H1 (cell line): ENCODE measurements at regions not wholly inside any gene's neighbourhood (a gene's known extent, or its start where the extent isn't known, plus 50 kb on each side); places are given as distances from the start of the nearest gene placed in this dataset.

Experiments used
- CTCF ChIA-PET: fragments of 300-600 bp; sonication (Branson Sonifier 250); formaldehyde crosslinking; loops from one replicate; lab custom pipeline; 2021; ENCODE audit not compliant: partially characterized antibody; lab: Charles Lee
- POLR2A ChIA-PET: fragments of 300-600 bp; sonication (Branson Sonifier 250); formaldehyde crosslinking; loops from one replicate; lab custom pipeline; 2021; ENCODE audit warnings: inconsistent platforms; ENCODE audit not compliant: partially characterized antibody; lab: Charles Lee
- DNase-seq, 2 experiments: peaks; one replicate each; pipeline versions ENCODE4 v3.0.0 to v3.0.0-alpha.2; 2010 to 2022; ENCODE audit warnings: low spot score in 2 of 2, low read depth in 1 of 2, mixed read lengths in 1 of 2
- FAIRE-seq: peaks from 2 replicates; lab custom pipeline; 2011; peaks lifted over from hg19 to GRCh38; lab: Jason Lieb, UNC
- H2AFZ ChIP-seq: 2 replicates; pipeline ENCODE4 v1.8.1; 2012; ENCODE audit warnings: low read length, inconsistent platforms
- H2AK5ac ChIP-seq: 2 replicates; pipeline ENCODE4 v1.6.1; 2013; ENCODE audit warnings: low read depth, low read length
- H2BK120ac ChIP-seq: replicated peaks from 2 replicates; pipeline ENCODE3; 2013; ENCODE audit warnings: low read depth, low read length, inconsistent platforms
- H2BK12ac ChIP-seq: 2 replicates; pipeline ENCODE4 v1.6.1; 2013; ENCODE audit warnings: low read depth, low read length
- H2BK15ac ChIP-seq: 2 replicates; pipeline ENCODE4 v1.6.1; 2013; ENCODE audit warnings: low read length
- H2BK20ac ChIP-seq: 2 replicates; pipeline ENCODE4 v1.6.1; 2013; ENCODE audit warnings: low read length
- H2BK5ac ChIP-seq: 2 replicates; pipeline ENCODE4 v1.6.1; 2013; ENCODE audit warnings: low read depth, low read length
- H3K14ac ChIP-seq: 2 replicates; pipeline ENCODE4 v1.6.1; 2013; ENCODE audit warnings: inconsistent platforms; ENCODE audit not compliant: insufficient read length
- H3K18ac ChIP-seq: 2 replicates; pipeline ENCODE4 v1.6.1; 2013; ENCODE audit warnings: low read length; ENCODE audit errors: extremely low read depth
- H3K23ac ChIP-seq: 2 replicates; pipeline ENCODE4 v1.6.1; 2013; ENCODE audit warnings: inconsistent platforms; ENCODE audit not compliant: insufficient read length
- H3K23me2 ChIP-seq: 2 replicates; pipeline ENCODE4 v1.6.1; 2013; ENCODE audit warnings: low read depth, low read length
- H3K27ac ChIP-seq: 2 replicates; pipeline ENCODE4 v1.6.1; 2011; ENCODE audit warnings: low read depth, low read length, inconsistent platforms
- H3K27me3 ChIP-seq, 4 experiments: replicated peaks in 1 of 4; 1 replicate in 1 of 4; 2 replicates in 3 of 4; pipeline versions ENCODE4 v1.6.1 to v1.8.1; 2011 to 2013; ENCODE audit warnings: low read length in 3 of 4, mild to moderate bottlenecking in 3 of 4, inconsistent platforms in 2 of 4, mixed read lengths in 2 of 4, moderate library complexity in 1 of 4; ENCODE audit not compliant: control insufficient read depth in 3 of 4, insufficient read depth in 3 of 4; ENCODE audit errors: extremely low read depth in 1 of 4
- H3K36me3 ChIP-seq, 4 experiments: 2 replicates each; pipeline versions ENCODE4 v1.6.1 to v1.8.1; 2011 to 2013; ENCODE audit warnings: mild to moderate bottlenecking in 4 of 4, low read length in 3 of 4, moderate library complexity in 2 of 4, control low read depth in 1 of 4, inconsistent platforms in 1 of 4; ENCODE audit not compliant: insufficient read depth in 4 of 4, control insufficient read depth in 2 of 4
- H3K4ac ChIP-seq: replicated peaks from 2 replicates; pipeline ENCODE3; 2013; ENCODE audit warnings: low read length, low read depth, mixed read lengths, inconsistent platforms; ENCODE audit not compliant: insufficient read length
- H3K4me1 ChIP-seq, 4 experiments: replicated peaks in 1 of 4; 1 replicate in 1 of 4; 2 replicates in 3 of 4; pipeline versions ENCODE4 v1.6.1 to v1.8.1; 2011 to 2013; ENCODE audit warnings: low read length in 3 of 4, inconsistent platforms in 2 of 4, mixed read lengths in 1 of 4; ENCODE audit not compliant: insufficient read depth in 4 of 4, control insufficient read depth in 3 of 4
- H3K4me2 ChIP-seq, 2 experiments: 2 replicates each; pipeline versions ENCODE4 v1.6.1 to v1.8.1; 2011 to 2013; ENCODE audit warnings: low read depth in 2 of 2, low read length in 2 of 2, control low read depth in 1 of 2, inconsistent platforms in 1 of 2, mild to moderate bottlenecking in 1 of 2; ENCODE audit not compliant: insufficient read depth in 1 of 2
- H3K4me3 ChIP-seq, 4 experiments: fragments of 200-600, 300-600 bp in 1 of 4; sonication (generic), shearing (Covaris generic), sonication (Bioruptor Twin) in 1 of 4; 2 replicates each; pipeline versions ENCODE4 v1.5.1 to v1.8.1; 2011 to 2016; ENCODE audit warnings: low read length in 4 of 4, low read depth in 3 of 4, control low read depth in 2 of 4, inconsistent platforms in 2 of 4, mild to moderate bottlenecking in 2 of 4, mixed read lengths in 1 of 4, moderate library complexity in 1 of 4; ENCODE audit not compliant: insufficient read depth in 2 of 4; ENCODE audit errors: extremely low read depth in 1 of 4
- H3K56ac ChIP-seq: replicated peaks from 2 replicates; pipeline ENCODE3; 2013; ENCODE audit warnings: low read depth, mild to moderate bottlenecking, mixed read lengths, low read length, inconsistent platforms; ENCODE audit not compliant: insufficient read length
- H3K79me1 ChIP-seq: 2 replicates; pipeline ENCODE4 v1.6.1; 2013; ENCODE audit warnings: low read depth, low read length, control low read depth
- H3K79me2 ChIP-seq, 2 experiments: 2 replicates each; pipeline versions ENCODE4 v1.6.1 to v1.8.1; 2012 to 2013; ENCODE audit warnings: low read length in 2 of 2, mild to moderate bottlenecking in 2 of 2, inconsistent platforms in 1 of 2; ENCODE audit not compliant: insufficient read depth in 2 of 2, control insufficient read depth in 1 of 2
- H3K9ac ChIP-seq, 4 experiments: replicated peaks in 1 of 4; 1 replicate in 1 of 4; 2 replicates in 3 of 4; pipeline versions ENCODE4 v1.6.1 to v1.8.1; 2011 to 2013; ENCODE audit warnings: low read depth in 3 of 4, low read length in 3 of 4, control low read depth in 2 of 4, mild to moderate bottlenecking in 2 of 4, moderate library complexity in 2 of 4, inconsistent platforms in 1 of 4; ENCODE audit errors: extremely low read depth in 1 of 4
- H3K9me3 ChIP-seq, 2 experiments: 2 replicates each; pipeline versions ENCODE4 v1.6.1 to v1.8.1; 2012 to 2013; ENCODE audit warnings: mild to moderate bottlenecking in 2 of 2, moderate library complexity in 2 of 2, control low read depth in 1 of 2, inconsistent platforms in 1 of 2, low read depth in 1 of 2, low read length in 1 of 2, mixed read lengths in 1 of 2; ENCODE audit not compliant: insufficient read depth in 2 of 2
- H4K20me1 ChIP-seq, 2 experiments: replicated peaks in 1 of 2; 2 replicates each; pipeline versions ENCODE3 to v1.8.1; 2011 to 2013; ENCODE audit warnings: inconsistent platforms in 2 of 2, low read length in 2 of 2, mild to moderate bottlenecking in 1 of 2; ENCODE audit not compliant: insufficient read depth in 2 of 2, control insufficient read depth in 1 of 2
- H4K5ac ChIP-seq: 2 replicates; pipeline ENCODE4 v1.6.1; 2013; ENCODE audit warnings: low read length, low read depth, mixed read lengths, inconsistent platforms; ENCODE audit not compliant: insufficient read length
- H4K8ac ChIP-seq: 2 replicates; pipeline ENCODE4 v1.8.0; 2013; ENCODE audit warnings: mild to moderate bottlenecking, moderate library complexity, low read length, inconsistent platforms; ENCODE audit not compliant: insufficient read depth; ENCODE audit errors: extremely low read depth
- H4K91ac ChIP-seq: replicated peaks from 2 replicates; pipeline ENCODE3; 2013; ENCODE audit warnings: low read length, mixed read lengths, inconsistent platforms; ENCODE audit not compliant: insufficient read length
- CHD2 ChIP-seq: IDR thresholded peaks from 2 replicates; pipeline ENCODE4 v1.6.1; 2012; ENCODE audit warnings: low read length, improper control_type of control experiment
- EP300 ChIP-seq, 2 experiments: IDR thresholded peaks; 1 replicate in 1 of 2; 2 replicates in 1 of 2; pipeline ENCODE4 v1.6.1; 2011 to 2012; ENCODE audit warnings: low read depth in 2 of 2, low read length in 2 of 2, mild to moderate bottlenecking in 2 of 2, borderline replicate concordance in 1 of 2, inconsistent platforms in 1 of 2, moderate library complexity in 1 of 2
- RNF2 ChIP-seq: fragments of 200-900, 300-1000 bp; sonication (generic); IDR thresholded peaks from 2 replicates; pipeline ENCODE4 v1.7.1; 2016; ENCODE audit warnings: borderline replicate concordance, low read depth, mild to moderate bottlenecking, antibody characterized with exemption, low read length; ENCODE audit not compliant: poor library complexity, severe bottlenecking; ENCODE audit errors: missing control alignments
- SP2 ChIP-seq: IDR thresholded peaks from 2 replicates; pipeline ENCODE4 v1.6.1; 2012; ENCODE audit warnings: mild to moderate bottlenecking, low read length, inconsistent platforms
- SP4 ChIP-seq: IDR thresholded peaks from 2 replicates; pipeline ENCODE4 v1.6.1; 2012; ENCODE audit warnings: low read length, inconsistent platforms
- TF ChIP-seq, protein P1 (sequence below): IDR thresholded peaks from 2 replicates; pipeline ENCODE4 v1.6.1; 2011; ENCODE audit warnings: low read length, improper control_type of control experiment
- TF ChIP-seq, protein P2 (sequence below): IDR thresholded peaks from 2 replicates; pipeline ENCODE4 v1.6.1; 2012; ENCODE audit warnings: low read length, inconsistent platforms

DNA sequence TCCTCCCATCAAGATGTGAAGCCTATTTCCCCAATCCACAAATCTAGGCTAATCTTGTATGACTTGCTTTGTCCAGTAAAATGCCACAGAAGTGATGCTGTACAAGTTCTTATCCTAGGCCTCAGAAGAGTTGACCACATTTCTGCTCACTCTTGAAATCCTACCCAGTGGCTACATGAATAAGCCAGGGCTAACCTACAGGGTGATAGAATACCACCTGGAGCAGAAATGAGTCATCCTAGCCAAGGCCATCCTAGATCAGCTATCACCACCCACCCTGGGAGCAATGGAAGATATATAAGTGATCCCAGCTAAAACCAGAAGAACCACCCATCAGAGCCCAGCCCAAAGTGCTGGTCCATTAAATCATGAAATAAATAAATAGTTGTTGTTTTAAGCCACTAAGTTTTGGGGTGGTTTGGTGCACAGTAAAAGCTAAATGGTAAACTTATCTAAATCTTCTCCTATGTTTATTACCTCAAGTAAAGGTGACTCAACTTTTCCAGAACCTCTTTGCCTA, 105.1 kb downstream of the RPS29 start:
- H2BK12ac ChIP-seq, result no peak overlapping the region
- no peak overlapping the region for H2BK5ac ChIP-seq
- H3K4me2 ChIP-seq, result no peak overlapping the region
- FAIRE-seq (no peak), DNase-seq (no peak)
- CTCF ChIA-PET, result interaction anchor here (1.0 to 3.5 kb wide), 7 partner anchors 11 to 186 kb away, joined by 3 to 21 read pairs (median 4); no protein-coding TSS in a partner anchor
- no peak overlapping the region for H3K14ac ChIP-seq
- no peak overlapping the region for H4K91ac ChIP-seq
- no peak overlapping the region for H3K18ac ChIP-seq
- H2BK15ac ChIP-seq, result no peak overlapping the region
- H3K79me1 ChIP-seq, result no peaks in the 10 kb centered on the region
- no peak overlapping the region for H3K4ac ChIP-seq
- H4K5ac ChIP-seq, result no peak overlapping the region
- no peaks in the 10 kb centered on the region for H3K4me1 ChIP-seq
- H3K27ac ChIP-seq, result no peak overlapping the region
- H3K27me3 ChIP-seq, result no peaks in the 10 kb centered on the region; a peak in 1 of 7 replicates
- POLR2A ChIA-PET, result interaction anchor here (0.6 kb wide), 1 partner anchor 118 kb away, joined by 3 read pairs; no protein-coding TSS in a partner anchor
- no peaks in the 10 kb centered on the region for H3K23me2 ChIP-seq
- no peak overlapping the region for H2BK120ac ChIP-seq
- no peak overlapping the region for H3K9ac ChIP-seq
- H3K4me3 ChIP-seq, result no peak overlapping the region
- no peaks in the 10 kb centered on the region for H3K79me2 ChIP-seq
- no peaks in the 10 kb centered on the region for H3K36me3 ChIP-seq
- H2AK5ac ChIP-seq, result no peak overlapping the region
- no peak overlapping the region for H2AFZ ChIP-seq
- no peak overlapping the region for H2BK20ac ChIP-seq
- no peak overlapping the region for H4K8ac ChIP-seq
- no peak overlapping the region for H3K23ac ChIP-seq
- TF ChIP-seq CHD2 (no peak), RNF2 (no peak), EP300 (IDR thresholded peaks at IDR 0.05; ENCODE audit: borderline replicate concordance in 1 of 2, low read depth in 2 of 2, low read length in 2 of 2) (no peak), SP4 (no peak), SP2 (no peak)
- TF ChIP-seq, protein P1, sequence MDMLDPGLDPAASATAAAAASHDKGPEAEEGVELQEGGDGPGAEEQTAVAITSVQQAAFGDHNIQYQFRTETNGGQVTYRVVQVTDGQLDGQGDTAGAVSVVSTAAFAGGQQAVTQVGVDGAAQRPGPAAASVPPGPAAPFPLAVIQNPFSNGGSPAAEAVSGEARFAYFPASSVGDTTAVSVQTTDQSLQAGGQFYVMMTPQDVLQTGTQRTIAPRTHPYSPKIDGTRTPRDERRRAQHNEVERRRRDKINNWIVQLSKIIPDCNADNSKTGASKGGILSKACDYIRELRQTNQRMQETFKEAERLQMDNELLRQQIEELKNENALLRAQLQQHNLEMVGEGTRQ, result no peak
- TF ChIP-seq, protein P2, sequence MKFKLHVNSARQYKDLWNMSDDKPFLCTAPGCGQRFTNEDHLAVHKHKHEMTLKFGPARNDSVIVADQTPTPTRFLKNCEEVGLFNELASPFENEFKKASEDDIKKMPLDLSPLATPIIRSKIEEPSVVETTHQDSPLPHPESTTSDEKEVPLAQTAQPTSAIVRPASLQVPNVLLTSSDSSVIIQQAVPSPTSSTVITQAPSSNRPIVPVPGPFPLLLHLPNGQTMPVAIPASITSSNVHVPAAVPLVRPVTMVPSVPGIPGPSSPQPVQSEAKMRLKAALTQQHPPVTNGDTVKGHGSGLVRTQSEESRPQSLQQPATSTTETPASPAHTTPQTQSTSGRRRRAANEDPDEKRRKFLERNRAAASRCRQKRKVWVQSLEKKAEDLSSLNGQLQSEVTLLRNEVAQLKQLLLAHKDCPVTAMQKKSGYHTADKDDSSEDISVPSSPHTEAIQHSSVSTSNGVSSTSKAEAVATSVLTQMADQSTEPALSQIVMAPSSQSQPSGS, result no peak
- H3K56ac ChIP-seq, result no peak overlapping the region
- peaks cover 0 to 8% of the 10 kb centered on the region in 2 experiments; a peak in 1 of 4 replicates for H3K9me3 ChIP-seq
- no peaks in the 10 kb centered on the region for H4K20me1 ChIP-seq
